DMS 273 (cell line): ENCODE measurements at regions not wholly inside any gene's neighbourhood (a gene's known extent, or its start where the extent isn't known, plus 50 kb on each side); places are given as distances from the start of the nearest gene placed in this dataset.
A peak's percentile ranks its signal among the peaks of the same experiment; 100 is the strongest.
"Not testable (repeated sequence)": the region's sequence is repeated elsewhere in the genome, so short reads cannot be mapped to it uniquely, and the experiment has no call there.

Experiments
- DNase-seq: peaks from one replicate; lab custom pipeline; 2025; ENCODE audit not compliant: unreplicated experiment; lab: John Stamatoyannopoulos, UW

GRCh38 chr9:15047028-15047551 is 136.9 kb upstream of the FREM1 start:
- DNase-seq, result no peak

- no peak for DNase-seq
Observed at GRCh38 chr9:15033316-15033715, 123.1 kb upstream of the FREM1 start.

GRCh38 chr9:15032860-15033259 is 122.6 kb upstream of the FREM1 start:
- DNase-seq, result no peak

GRCh38 chr9:15021146-15021545 is 110.9 kb upstream of the FREM1 start:
- DNase-seq, result no peak

GRCh38 chr9:15018096-15018637 is 107.9 kb upstream of the FREM1 start:
- DNase-seq, result no peak

GRCh38 chr9:15010581-15010980 is 100.4 kb upstream of the FREM1 start:
- DNase-seq, result no peak

- no peak for DNase-seq
Observed at GRCh38 chr9:15007698-15008097, 97.5 kb upstream of the FREM1 start.

- no peak for DNase-seq
Observed at GRCh38 chr9:14994738-14995137, 84.5 kb upstream of the FREM1 start.

GRCh38 chr9:14993901-14994554 is 83.8 kb upstream of the FREM1 start:
- DNase-seq, result no peak

GRCh38 chr9:14993061-14993800 is 83.0 kb upstream of the FREM1 start:
- DNase-seq, result peak; percentile 97

- DNase-seq, result peak; percentile 57
Observed at GRCh38 chr9:14992516-14992915, 82.3 kb upstream of the FREM1 start.

GRCh38 chr9:14992081-14992480 is 81.9 kb upstream of the FREM1 start:
- peak; percentile 65 for DNase-seq

- not testable (repeated sequence) for DNase-seq
Observed at GRCh38 chr9:14990647-14991046, 80.4 kb upstream of the FREM1 start.

- no peak for DNase-seq
Observed at GRCh38 chr9:14989811-14990210, 79.6 kb upstream of the FREM1 start.

- not testable (repeated sequence) for DNase-seq
Observed at GRCh38 chr9:14989336-14989735, 79.1 kb upstream of the FREM1 start.

GRCh38 chr9:14987858-14988257 is 77.6 kb upstream of the FREM1 start:
- no peak for DNase-seq

- DNase-seq, result no peak
Observed at GRCh38 chr9:14985419-14985818, 75.2 kb upstream of the FREM1 start.

- DNase-seq, result no peak
Observed at GRCh38 chr9:14983599-14983998, 73.4 kb upstream of the FREM1 start.

GRCh38 chr9:14981291-14981950 is 71.2 kb upstream of the FREM1 start:
- DNase-seq, result no peak

- no peak for DNase-seq
Observed at GRCh38 chr9:14978022-14979000, 68.1 kb upstream of the FREM1 start.
